Ovary (tissue), 3 donors: ENCODE measurements at regions not wholly inside any gene's neighbourhood (a gene's known extent, or its start where the extent isn't known, plus 50 kb on each side); places are given as distances from the start of the nearest gene placed in this dataset.

Source experiments
- CTCF ChIP-seq, 3 donors: fragments of 450-650 bp in 2 of 3; fragments of 200-600 bp in 1 of 3; IDR thresholded peaks; one replicate each; pipeline versions ENCODE4 v1.5.1 to v1.8.0; 2016 to 2022; ENCODE audit warnings: antibody characterized with exemption in 3 of 3, mild to moderate bottlenecking in 1 of 3
- EP300 ChIP-seq: sonication (generic); formaldehyde crosslinking; IDR thresholded peaks from one replicate; pipeline ENCODE4 v1.6.1; 2017; ENCODE audit warnings: antibody characterized with exemption
- donor health status: DM: no; HTN: no; CAD: no.

GRCh38 chr21:32878661-32879060, 107.1 kb upstream of the PAXBP1 start:
- TF ChIP-seq CTCF (IDR thresholded peaks at IDR 0.05), result no peak
- TF ChIP-seq EP300, result no peak
